Calu3 (cell line): ENCODE measurements at regions not wholly inside any gene's neighbourhood (a gene's known extent, or its start where the extent isn't known, plus 50 kb on each side); places are given as distances from the start of the nearest gene placed in this dataset.

Experiments
- BruUV-seq: library from RNA; stranded (reverse); fragments of 400-500 nt; replicated peaks from 2 replicates; lab custom pipeline; 2021; lab: Mats Ljungman, UMichigan
- CTCF ChIA-PET: fragments of 300-600 bp; sonication (Branson Sonifier 250); formaldehyde crosslinking; loops from one replicate; lab custom pipeline; 2022; ENCODE audit warnings: antibody characterized with exemption; lab: Charles Lee
- DNase-seq: peaks from one replicate; pipeline ENCODE4 v3.0.0; 2022
- H3K27ac Mint-ChIP-seq: one replicate; pipeline ENCODE4 v1.8.0; 2022; ENCODE audit warnings: mixed read lengths; ENCODE audit not compliant: unreplicated experiment
- H3K27me3 Mint-ChIP-seq: one replicate; pipeline ENCODE4 v1.8.0; 2022; ENCODE audit warnings: mixed read lengths; ENCODE audit not compliant: unreplicated experiment
- H3K36me3 Mint-ChIP-seq: one replicate; pipeline ENCODE4 v1.8.0; 2022; ENCODE audit warnings: mild to moderate bottlenecking, moderate library complexity, mixed read lengths; ENCODE audit not compliant: insufficient read depth, unreplicated experiment
- H3K4me1 Mint-ChIP-seq: one replicate; pipeline ENCODE4 v1.8.0; 2022; ENCODE audit warnings: mild to moderate bottlenecking, low read depth, mixed read lengths; ENCODE audit not compliant: unreplicated experiment
- H3K4me3 Mint-ChIP-seq: one replicate; pipeline ENCODE4 v1.8.0; 2022; ENCODE audit warnings: mild to moderate bottlenecking, low read depth, moderate library complexity, mixed read lengths; ENCODE audit not compliant: unreplicated experiment
- H3K9me3 Mint-ChIP-seq: one replicate; pipeline ENCODE4 v1.8.0; 2022; ENCODE audit warnings: low read depth, mixed read lengths; ENCODE audit not compliant: unreplicated experiment
- CTCF ChIP-seq: fragments of 200-600 bp; IDR thresholded peaks from one replicate; pipeline ENCODE4 v1.8.0; 2022; ENCODE audit warnings: antibody characterized with exemption; ENCODE audit not compliant: unreplicated experiment
- intact Hi-C: fragments of 100-400 bp; cut with micrococcal nuclease; formaldehyde crosslinking; loops from one replicate; pipeline ENCODE4 v1.10.0; 2022; ENCODE audit not compliant: unreplicated experiment

DNA sequence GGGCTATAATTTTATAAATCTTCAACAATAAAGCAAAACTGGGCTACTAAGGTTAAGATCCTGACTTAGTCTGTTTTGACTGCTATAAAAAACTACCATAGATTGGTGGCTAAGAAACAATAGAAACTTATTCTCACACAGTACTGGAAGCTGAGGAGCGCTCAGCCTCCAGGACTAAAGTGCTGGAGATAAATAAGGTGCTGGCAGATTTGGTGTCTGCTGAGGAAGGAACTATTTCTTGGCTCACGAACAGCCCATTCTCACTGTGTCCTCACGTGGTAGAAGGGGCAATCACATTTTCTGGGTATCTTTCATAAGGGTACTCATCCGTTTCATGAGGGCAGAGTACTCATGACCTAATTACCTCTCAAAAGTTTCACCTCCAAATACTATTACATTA lies 166.8 kb upstream of the CBLB start:
- TF ChIP-seq CTCF = no peak

GRCh38 chr3:106036696-106037095 lies 167.9 kb upstream of the CBLB start:
- no TSS peak for BruUV-seq
- H3K4me1 Mint-ChIP-seq = peaks cover 34% of the 10 kb centered on the region
- TF ChIP-seq CTCF = no peak
- H3K27ac Mint-ChIP-seq = no peak overlapping the region
- no peaks in the 10 kb centered on the region for H3K9me3 Mint-ChIP-seq
- CTCF ChIA-PET = no interaction called here
- H3K4me3 Mint-ChIP-seq = no peak overlapping the region
- intact Hi-C loops = no loop called here
- no peaks in the 10 kb centered on the region for H3K36me3 Mint-ChIP-seq
- no peak for DNase-seq
- no peaks in the 10 kb centered on the region for H3K27me3 Mint-ChIP-seq

More for the DNA sequence above, 166.8 kb upstream of the CBLB start:
- Mint-ChIP-seq H3K4me3 (no peak overlapping the region), H3K27me3 (no peaks in the 10 kb centered on the region), H3K27ac (no peak overlapping the region), H3K4me1 (peaks cover 34% of the 10 kb centered on the region), H3K36me3 (no peaks in the 10 kb centered on the region), H3K9me3 (no peaks in the 10 kb centered on the region)
- CTCF ChIA-PET = no interaction called here
- intact Hi-C loops = no loop called here
- no peak for DNase-seq
- no TSS peak for BruUV-seq

DNA sequence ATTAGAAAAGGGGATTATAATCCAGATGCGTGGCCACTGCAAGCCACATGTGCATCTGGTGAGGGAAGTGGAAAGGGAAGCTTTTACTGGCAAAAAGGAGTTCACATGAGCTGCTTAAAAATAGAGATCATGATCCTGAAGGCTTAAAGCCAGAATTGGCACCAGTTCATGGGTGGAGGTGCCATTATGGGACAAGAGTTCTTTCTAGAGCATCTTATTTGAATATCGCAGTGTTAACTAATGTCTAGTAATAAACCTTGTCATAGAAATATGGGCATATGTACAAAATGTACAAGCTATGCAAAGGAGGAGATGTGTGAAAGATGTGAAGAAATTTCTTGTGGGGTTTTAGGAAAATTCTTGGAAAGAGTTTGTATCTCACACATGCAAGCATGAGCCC lies 178.4 kb upstream of the CBLB start:
- H3K9me3 Mint-ChIP-seq = no peaks in the 10 kb centered on the region

GRCh38 chr3:106048946-106049481 lies 180.2 kb upstream of the CBLB start:
- Mint-ChIP-seq H3K9me3 (no peaks in the 10 kb centered on the region), H3K36me3 (no peaks in the 10 kb centered on the region), H3K4me3 (no peak overlapping the region), H3K4me1 (no peaks in the 10 kb centered on the region), H3K27ac (no peak overlapping the region), H3K27me3 (no peaks in the 10 kb centered on the region)
- intact Hi-C loops = no loop called here
- no TSS peak for BruUV-seq
- CTCF ChIA-PET = no interaction called here
- no peak for DNase-seq
- TF ChIP-seq CTCF = no peak

More for the DNA sequence above, 178.4 kb upstream of the CBLB start:
- DNase-seq = no peak
- intact Hi-C loops = no loop called here
- Mint-ChIP-seq H3K27ac (no peak overlapping the region), H3K4me1 (no peaks in the 10 kb centered on the region), H3K4me3 (no peak overlapping the region), H3K27me3 (no peaks in the 10 kb centered on the region), H3K36me3 (no peaks in the 10 kb centered on the region)
- no peak for TF ChIP-seq CTCF
- BruUV-seq = no TSS peak
- CTCF ChIA-PET = no interaction called here
